Natural killer cell treated with Interleukin-12 subunit alpha and Interleukin-12 subunit beta and Interleukin-15 and Interleukin-18, amount 100 ng/mL, for 72 hours (primary cell): ENCODE measurements at regions not wholly inside any gene's neighbourhood (a gene's known extent, or its start where the extent isn't known, plus 50 kb on each side); places are given as distances from the start of the nearest gene placed in this dataset.

ENCODE experiments used
- ATAC-seq, 2 donors: fragments of 150-1000 bp; cut with Tn5 transposase in 1 of 2; sonication (Bioruptor Pico), chemical (Tn5 transposase) in 1 of 2; 2 replicates each; pipeline ENCODE4 v1.10.0; 2021
- DNase-seq: peaks from one replicate; pipeline ENCODE4 v3.0.0; 2022; ENCODE audit warnings: low spot score
- H3K27ac Mint-ChIP-seq, 2 donors: 1 replicate in 1 of 2; 2 replicates in 1 of 2; pipeline ENCODE4 v1.8.0; 2022; ENCODE audit warnings: mixed read lengths in 2 of 2, mild to moderate bottlenecking in 1 of 2, moderate library complexity in 1 of 2
- H3K27me3 Mint-ChIP-seq, 2 donors: 1 replicate in 1 of 2; 2 replicates in 1 of 2; pipeline ENCODE4 v1.8.0; 2022; ENCODE audit warnings: mixed read lengths in 2 of 2
- H3K36me3 Mint-ChIP-seq: one replicate; pipeline ENCODE4 v1.8.0; 2022; ENCODE audit warnings: mixed read lengths
- H3K4me1 Mint-ChIP-seq, 2 donors: 1 replicate in 1 of 2; 2 replicates in 1 of 2; pipeline ENCODE4 v1.8.0; 2022; ENCODE audit warnings: low read depth in 2 of 2, mixed read lengths in 2 of 2, mild to moderate bottlenecking in 1 of 2
- H3K4me3 Mint-ChIP-seq: one replicate; pipeline ENCODE4 v1.8.0; 2022; ENCODE audit warnings: mixed read lengths
- H3K9me3 Mint-ChIP-seq: 2 replicates; pipeline ENCODE4 v1.8.0; 2022; ENCODE audit warnings: mixed read lengths

DNA sequence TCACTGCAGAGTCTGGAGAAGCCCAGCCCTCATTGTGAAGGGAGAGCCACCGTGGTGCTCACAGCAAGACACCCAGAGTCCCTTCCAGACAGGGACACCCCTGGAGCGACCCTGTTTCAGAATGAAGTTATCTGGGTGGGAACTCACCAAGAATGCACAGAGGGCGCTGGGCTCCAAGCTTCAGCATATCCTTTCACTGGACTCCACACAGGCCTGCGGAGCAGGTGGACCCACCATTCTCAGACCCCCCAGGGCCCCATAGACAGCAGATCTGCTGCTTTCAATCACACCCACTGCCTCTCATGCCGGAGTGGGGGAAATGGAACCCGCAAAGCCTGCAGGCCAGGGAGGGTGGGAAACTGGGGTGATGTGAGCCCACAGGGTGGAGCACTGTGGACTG, 87.8 kb downstream of the RRM2 start:
- Mint-ChIP-seq H3K9me3 (no peaks in the 10 kb centered on the region), H3K27ac (no peak overlapping the region), H3K27me3 (no peaks in the 10 kb centered on the region), H3K4me1 (no peaks in the 10 kb centered on the region), H3K4me3 (no peak overlapping the region), H3K36me3 (no peaks in the 10 kb centered on the region)
- ATAC-seq (no peak), DNase-seq (peak; percentile 38)

DNA sequence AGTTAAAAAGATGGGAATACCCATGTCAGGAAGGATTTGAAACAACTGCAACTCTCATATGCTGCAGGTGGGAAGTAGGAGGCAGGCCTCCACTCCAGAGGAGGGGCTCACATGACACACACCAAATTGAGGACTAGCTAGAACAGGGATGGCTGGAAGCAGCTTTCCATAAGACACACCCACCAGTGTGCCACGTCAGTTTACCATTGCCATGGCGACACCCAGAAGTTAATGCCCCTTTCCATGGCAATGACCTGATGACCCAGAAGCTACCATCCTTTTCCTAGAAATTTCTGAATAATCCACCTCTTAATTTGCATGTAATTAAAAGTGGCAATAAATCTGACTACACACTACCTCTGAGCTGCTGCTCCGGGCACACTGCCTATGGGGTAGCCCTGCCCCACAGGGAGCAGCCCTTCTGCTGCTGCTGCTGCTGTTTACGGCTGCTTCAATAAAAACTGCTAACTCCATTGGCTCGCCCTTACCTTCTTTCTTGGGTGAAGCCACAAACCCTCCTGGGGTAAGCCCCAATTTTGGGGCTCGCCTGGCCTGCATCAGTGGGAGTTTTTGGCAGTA, 89.4 kb downstream of the RRM2 start:
- DNase-seq = no peak
- no peak for ATAC-seq
- Mint-ChIP-seq H3K9me3 (no peaks in the 10 kb centered on the region), H3K27me3 (peaks cover 0 to 3% of the 10 kb centered on the region in 2 donors), H3K36me3 (no peaks in the 10 kb centered on the region), H3K4me1 (no peaks in the 10 kb centered on the region), H3K4me3 (no peak overlapping the region), H3K27ac (no peak overlapping the region)

DNA sequence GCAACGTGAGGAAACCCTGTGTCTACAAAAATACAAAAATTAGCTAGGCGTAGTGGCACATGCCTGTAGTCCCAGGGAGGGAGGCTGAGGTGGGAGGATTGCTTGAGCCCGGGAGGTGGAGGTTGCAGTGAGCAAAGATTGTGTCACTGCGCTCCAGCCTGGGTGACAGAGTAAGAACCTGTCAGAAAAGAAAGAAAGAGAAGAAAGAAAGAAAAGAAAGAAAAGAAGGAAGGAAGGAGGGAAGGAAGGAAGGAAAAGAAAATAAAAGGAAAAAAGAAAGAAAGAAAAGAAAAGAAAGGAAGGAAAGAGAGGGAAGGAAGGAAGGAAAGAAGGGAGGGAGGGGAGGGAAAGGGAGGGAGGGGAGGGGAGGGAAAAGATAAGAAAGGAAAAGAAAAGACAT, 89.9 kb upstream of the HPCAL1 start:
- Mint-ChIP-seq H3K36me3 (no peaks in the 10 kb centered on the region), H3K9me3 (no peaks in the 10 kb centered on the region), H3K4me3 (no peak overlapping the region), H3K27me3 (peaks cover 0 to 3% of the 10 kb centered on the region in 2 donors), H3K27ac (no peak overlapping the region), H3K4me1 (no peaks in the 10 kb centered on the region)
- DNase-seq = no peak
- ATAC-seq = no peak

DNA sequence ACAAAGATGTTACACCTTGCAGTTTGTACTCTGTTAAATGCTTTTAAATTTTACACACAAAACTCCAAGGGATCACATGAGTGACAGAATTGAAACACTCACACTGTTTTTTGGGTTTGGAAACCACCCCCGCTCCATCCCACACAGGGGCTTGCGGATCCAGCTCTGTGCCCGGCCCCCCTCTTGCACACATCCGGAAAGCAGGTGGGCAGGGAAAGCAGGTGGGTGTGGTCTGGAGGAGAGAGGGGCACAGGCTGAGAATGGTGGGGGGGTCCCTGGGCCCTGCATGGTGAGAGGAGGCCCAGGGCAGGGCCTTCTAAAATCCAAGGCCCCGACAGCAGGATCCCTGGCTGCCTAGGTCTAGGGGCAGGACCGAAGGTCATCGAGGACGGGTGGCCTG, 88.5 kb upstream of the HPCAL1 start:
- no peak overlapping the region for H3K27ac Mint-ChIP-seq
- no peaks in the 10 kb centered on the region for H3K36me3 Mint-ChIP-seq
- ATAC-seq (no peak), DNase-seq (peak; percentile 28)
- peaks cover 0 to 3% of the 10 kb centered on the region in 2 donors for H3K27me3 Mint-ChIP-seq
- no peak overlapping the region for H3K4me3 Mint-ChIP-seq
- H3K9me3 Mint-ChIP-seq = no peaks in the 10 kb centered on the region
- no peaks in the 10 kb centered on the region for H3K4me1 Mint-ChIP-seq

DNA sequence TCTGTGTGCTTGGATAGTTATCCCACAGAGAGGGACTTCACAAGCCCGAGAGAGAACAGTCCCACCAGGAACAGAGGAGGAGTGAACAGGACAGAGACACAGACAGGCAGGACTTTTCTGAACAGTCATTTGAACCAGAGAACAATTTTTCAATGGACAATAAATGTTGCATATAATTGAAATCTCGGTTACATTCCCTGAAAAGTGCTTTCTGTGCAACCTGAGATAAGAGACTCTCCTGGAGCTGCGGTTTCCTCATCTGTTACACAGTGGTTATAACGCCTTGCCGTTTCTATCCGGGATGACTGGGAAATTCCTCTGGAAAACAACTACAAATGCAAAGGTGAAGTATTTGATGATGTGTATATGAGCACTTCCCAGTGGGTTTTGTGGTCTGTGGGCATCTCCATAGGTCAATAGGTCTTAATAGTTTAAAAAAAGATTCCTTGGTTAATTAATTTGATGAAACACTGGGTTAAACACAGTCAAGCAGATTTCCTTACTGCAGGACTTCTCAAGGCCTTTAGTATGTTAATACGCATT, 87.2 kb upstream of the HPCAL1 start:
- no peaks in the 10 kb centered on the region for H3K9me3 Mint-ChIP-seq
- H3K4me1 Mint-ChIP-seq = no peaks in the 10 kb centered on the region
- no peaks in the 10 kb centered on the region for H3K36me3 Mint-ChIP-seq
- H3K27ac Mint-ChIP-seq = no peak overlapping the region
- ATAC-seq (no peak), DNase-seq (no peak)
- peaks cover 0 to 3% of the 10 kb centered on the region in 2 donors for H3K27me3 Mint-ChIP-seq
- H3K4me3 Mint-ChIP-seq = no peak overlapping the region

DNA sequence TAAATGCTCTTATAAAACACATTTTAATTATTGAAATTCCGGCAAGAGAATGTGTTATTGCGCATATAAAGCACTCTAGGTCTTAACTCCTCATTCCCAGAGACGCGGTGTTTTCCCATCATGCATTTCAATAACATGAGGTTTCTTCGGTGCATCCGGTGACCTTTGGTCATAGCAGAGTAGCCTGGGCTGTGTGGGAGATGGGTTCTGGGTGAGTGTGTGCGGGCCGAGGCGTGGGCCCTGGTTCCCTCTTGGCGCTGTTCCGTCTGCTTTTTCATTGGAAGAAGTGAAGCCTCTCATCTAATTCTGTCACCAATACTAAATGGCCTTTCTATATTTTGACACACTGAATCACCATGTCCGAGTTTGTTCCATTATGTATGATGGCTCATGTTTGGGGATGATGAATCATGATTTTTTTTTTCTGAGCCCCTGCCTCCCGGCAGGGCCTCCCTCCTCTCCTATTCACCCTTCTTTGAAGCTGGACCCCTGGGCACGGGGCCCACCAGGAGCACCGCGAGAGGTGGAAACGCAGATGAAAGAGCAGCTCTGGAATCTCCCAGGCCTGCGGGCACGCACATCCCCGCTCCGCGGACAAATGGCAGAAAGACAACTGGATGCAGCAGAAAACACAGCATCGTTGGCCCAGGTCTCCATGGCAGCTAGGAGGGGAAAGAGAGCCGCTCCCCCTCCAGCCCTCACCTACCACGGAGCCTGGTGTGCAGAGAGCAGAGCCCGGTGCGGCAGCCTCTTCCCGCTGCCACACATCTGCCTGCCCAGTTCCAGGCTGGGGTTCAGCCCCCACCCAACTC, 85.8 kb upstream of the HPCAL1 start:
- H3K9me3 Mint-ChIP-seq = no peaks in the 10 kb centered on the region
- DNase-seq (peak; percentile 31), ATAC-seq (no peak)

DNA sequence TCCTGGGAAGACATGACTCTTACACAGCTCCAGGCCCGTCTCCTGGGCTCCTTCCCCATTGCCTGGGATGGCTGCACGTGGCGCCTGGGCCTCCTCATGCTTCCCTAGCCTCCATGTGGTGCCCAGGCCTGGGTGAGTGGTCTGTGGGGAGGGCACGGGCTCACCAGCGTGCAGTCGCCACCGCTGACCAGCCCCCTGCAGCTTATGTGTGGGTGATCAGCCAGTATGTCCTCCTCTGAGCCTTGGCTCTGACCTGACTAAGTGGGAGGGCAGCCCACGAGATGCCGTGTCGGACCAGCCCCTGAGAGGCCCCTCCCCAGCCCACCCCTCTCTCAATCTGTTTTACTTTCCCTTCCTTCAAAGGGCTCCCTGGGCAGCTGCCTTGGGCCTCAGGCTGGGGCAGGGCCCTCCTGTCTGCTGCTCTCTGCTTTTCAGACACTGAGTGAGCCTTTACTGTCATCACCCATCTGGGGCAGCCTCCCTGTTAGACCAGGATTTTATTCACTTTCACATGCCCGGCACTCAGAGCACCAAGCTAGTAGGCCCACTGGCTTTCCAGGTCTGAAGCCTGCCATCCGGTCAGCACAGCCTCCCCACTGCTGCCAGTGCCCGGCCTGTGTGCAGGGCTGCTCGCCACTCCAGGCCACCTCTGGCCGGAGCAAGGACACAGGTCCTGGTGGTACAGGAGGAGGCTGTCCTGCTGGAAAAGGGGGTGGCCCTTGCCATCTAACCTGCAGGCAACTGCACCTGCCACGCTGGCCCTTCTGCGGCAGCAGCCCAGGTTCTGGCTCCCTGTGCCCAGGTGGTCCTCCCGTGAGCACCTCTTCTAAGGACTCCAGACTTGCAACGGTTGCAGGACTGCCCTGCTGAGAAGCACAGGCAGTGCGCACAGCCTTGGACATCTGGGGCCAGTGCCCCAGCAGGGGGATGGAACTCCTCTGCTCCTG, 84.9 kb upstream of the HPCAL1 start:
- no peak overlapping the region for H3K4me3 Mint-ChIP-seq
- ATAC-seq = no peak
- H3K4me1 Mint-ChIP-seq = no peaks in the 10 kb centered on the region
- H3K27ac Mint-ChIP-seq = no peak overlapping the region
- no peaks in the 10 kb centered on the region for H3K9me3 Mint-ChIP-seq
- no peaks in the 10 kb centered on the region for H3K36me3 Mint-ChIP-seq
- H3K27me3 Mint-ChIP-seq = peaks cover 0 to 8% of the 10 kb centered on the region in 2 donors
- peak; percentile 29 for DNase-seq

More for the DNA sequence above, 85.8 kb upstream of the HPCAL1 start:
- Mint-ChIP-seq H3K27ac (no peak overlapping the region), H3K36me3 (no peaks in the 10 kb centered on the region), H3K4me3 (no peak overlapping the region), H3K27me3 (peaks cover 0 to 7% of the 10 kb centered on the region in 2 donors), H3K4me1 (no peaks in the 10 kb centered on the region)

DNA sequence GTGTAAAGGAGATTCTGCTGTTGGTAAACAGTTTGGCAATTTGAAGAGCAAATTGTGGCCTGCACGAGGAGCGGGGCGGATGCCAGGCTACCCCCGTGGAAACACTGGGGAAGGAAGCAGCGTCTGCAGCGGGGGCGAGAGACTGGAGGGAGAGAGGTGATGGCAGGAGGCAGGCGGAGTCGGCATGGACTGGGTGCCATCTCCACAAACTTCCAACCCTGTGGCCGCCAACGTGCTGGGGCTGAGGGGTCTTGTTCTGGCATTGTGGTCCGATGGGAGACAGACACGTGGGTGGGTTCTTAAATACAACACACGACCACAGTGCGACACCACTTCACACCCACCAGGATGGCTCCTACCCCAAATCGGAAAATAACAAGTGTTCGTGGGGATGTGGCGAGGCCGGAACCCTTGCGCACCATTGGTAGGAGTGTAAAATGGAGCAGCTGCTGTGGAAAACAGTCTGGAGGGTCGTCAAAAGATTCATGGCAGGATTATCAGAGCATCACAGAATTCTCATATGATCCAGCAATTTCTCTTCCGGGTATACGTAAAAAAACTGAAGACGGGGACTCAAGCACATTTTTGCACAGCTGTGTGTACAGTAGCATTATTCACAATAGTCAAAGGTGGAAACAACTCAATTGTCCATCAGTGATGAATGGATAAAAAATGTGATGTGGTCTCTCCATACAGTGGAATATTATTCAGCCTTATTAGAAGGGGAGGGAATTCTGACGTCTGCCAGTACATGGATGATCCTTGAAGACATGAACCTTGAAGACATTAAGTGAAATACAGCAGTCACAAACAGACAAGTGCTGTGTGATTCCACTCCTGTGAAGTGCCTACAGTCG, 82.4 kb upstream of the HPCAL1 start:
- Mint-ChIP-seq H3K27me3 (peaks cover 0 to 8% of the 10 kb centered on the region in 2 donors), H3K4me1 (no peaks in the 10 kb centered on the region), H3K36me3 (no peaks in the 10 kb centered on the region)

DNA sequence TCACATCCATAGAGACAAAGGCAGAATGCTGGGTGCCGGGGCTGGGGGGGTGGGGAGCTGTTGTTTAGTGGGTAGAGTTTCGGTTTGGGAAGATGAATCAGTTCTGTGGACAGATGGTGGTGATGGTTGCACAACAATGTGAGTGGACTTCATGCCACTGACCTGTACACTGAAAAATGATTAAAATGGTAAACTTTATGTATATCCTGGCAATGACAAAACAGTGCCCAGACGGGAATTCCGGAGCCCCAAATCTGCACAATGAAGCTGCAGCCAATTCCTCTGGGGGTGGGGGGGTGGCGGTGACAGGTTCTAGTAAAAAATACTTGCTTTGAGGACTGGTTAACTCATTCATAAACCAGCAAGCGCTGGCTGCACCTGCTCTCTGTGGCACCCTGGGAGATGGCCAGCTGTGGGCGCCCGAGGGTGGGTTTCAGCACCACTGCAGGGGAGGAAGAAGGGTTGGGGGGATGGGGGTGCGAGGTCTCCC, 81.8 kb upstream of the HPCAL1 start:
- Mint-ChIP-seq H3K4me3 (no peak overlapping the region), H3K9me3 (no peaks in the 10 kb centered on the region)

More for the DNA sequence above, 82.4 kb upstream of the HPCAL1 start:
- peak; percentile 41 for DNase-seq
- ATAC-seq = no peak
- Mint-ChIP-seq H3K27ac (no peak overlapping the region), H3K4me3 (no peak overlapping the region), H3K9me3 (no peaks in the 10 kb centered on the region)

DNA sequence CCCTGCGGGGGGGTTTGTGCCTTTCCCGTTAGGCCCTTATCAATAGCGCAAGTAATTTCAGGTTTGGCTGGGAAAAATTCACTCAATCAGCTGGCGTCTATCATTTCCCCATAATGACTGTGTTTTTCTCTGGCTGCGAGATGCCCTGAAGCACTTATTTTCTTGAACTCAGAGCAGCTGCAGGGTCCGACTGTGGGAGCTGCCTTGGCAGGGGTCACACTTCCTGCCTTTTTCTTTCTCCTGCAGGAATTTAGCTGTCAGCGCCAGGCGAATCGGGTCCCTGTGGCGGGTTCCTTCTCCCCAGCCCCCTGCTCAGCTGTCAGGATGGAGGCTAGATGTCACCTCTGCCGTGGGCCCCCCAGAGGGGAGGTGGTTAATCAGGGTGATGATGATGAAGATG, 81.3 kb upstream of the HPCAL1 start:
- DNase-seq (no peak), ATAC-seq (no peak)
- H3K9me3 Mint-ChIP-seq = no peaks in the 10 kb centered on the region
- no peaks in the 10 kb centered on the region for H3K36me3 Mint-ChIP-seq
- H3K27ac Mint-ChIP-seq = no peak overlapping the region
- peaks cover 0 to 6% of the 10 kb centered on the region in 2 donors for H3K27me3 Mint-ChIP-seq
- no peak overlapping the region for H3K4me3 Mint-ChIP-seq
- no peaks in the 10 kb centered on the region for H3K4me1 Mint-ChIP-seq

More for the DNA sequence above, 81.8 kb upstream of the HPCAL1 start:
- Mint-ChIP-seq H3K4me1 (no peaks in the 10 kb centered on the region), H3K27me3 (peaks cover 0 to 6% of the 10 kb centered on the region in 2 donors), H3K36me3 (no peaks in the 10 kb centered on the region), H3K27ac (no peak overlapping the region)
- DNase-seq (no peak), ATAC-seq (no peak)

DNA sequence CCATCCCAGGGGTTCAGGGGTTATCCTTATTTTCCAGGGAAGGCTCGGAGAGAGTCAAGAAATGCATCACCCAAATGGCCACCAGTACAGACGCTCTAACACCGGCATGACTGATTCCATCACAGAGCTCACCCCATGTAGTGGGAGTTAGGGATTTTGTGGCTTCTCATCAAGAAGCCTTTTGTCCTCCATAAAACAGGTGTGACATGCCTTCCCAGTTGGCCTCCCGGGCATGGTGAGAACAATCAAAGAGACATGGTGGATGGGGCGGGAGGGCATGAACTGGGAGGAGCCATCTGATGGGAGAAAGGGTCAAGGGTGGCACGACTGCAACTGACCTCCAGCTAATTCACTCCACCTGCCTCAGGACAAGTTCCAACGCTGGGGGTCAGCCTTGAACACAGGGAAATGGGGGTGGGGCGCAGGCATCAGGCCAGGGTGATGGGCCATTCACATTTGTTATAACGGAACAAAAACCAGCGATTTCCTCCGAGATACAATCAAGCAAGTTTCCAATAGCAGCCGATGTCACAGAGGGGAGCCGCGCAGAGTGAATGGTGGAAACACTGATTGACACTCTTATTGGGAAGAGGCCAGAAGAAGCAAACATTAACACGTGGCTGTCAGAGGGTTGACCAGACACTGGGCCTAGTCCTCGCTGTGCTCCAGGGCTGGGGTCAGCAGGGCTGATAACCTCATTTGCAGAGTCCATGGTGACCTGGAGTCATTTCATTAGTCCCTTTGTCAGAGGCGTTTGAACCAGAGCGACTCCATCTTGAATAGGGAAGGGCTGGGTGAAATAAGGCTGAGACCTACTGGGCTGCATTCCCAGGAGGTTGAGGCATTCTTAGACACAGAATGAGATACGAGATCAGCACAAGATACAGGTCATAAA, 80.5 kb upstream of the HPCAL1 start:
- H3K36me3 Mint-ChIP-seq = no peaks in the 10 kb centered on the region
- H3K4me1 Mint-ChIP-seq = no peaks in the 10 kb centered on the region
- H3K27ac Mint-ChIP-seq = no peak overlapping the region
- ATAC-seq (no peak), DNase-seq (peak; percentile 54)
- H3K27me3 Mint-ChIP-seq = peaks cover 0 to 6% of the 10 kb centered on the region in 2 donors
- H3K9me3 Mint-ChIP-seq = no peaks in the 10 kb centered on the region
- H3K4me3 Mint-ChIP-seq = no peak overlapping the region

DNA sequence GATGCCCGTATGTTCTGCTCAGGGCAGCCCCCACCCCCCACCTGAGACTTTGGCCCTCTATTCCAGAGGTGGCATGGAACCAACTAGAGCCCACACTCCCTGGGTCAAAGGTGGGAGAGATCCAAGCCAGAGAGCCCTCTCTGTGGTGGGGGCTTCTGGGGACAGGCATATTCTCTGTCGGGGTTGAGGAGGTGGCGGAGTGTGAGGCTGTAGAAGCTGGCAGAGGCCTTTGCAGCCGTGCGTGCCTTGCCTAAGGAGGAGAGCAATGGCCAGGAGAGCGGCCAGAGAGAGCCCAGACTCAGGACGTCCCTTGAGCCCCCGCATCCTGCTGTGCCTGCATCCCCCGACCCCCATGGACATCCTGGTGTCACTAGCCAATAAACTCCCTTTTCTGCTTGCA, 79.2 kb upstream of the HPCAL1 start:
- no peaks in the 10 kb centered on the region for H3K9me3 Mint-ChIP-seq
- ATAC-seq = no peak
- no peaks in the 10 kb centered on the region for H3K4me1 Mint-ChIP-seq
- no peak overlapping the region for H3K27ac Mint-ChIP-seq
- H3K4me3 Mint-ChIP-seq = no peak overlapping the region
- H3K27me3 Mint-ChIP-seq = peaks cover 0 to 6% of the 10 kb centered on the region in 2 donors
- no peaks in the 10 kb centered on the region for H3K36me3 Mint-ChIP-seq
- DNase-seq = no peak
